Astrocyte of the spinal cord (primary cell): ENCODE measurements at regions not wholly inside any gene's neighbourhood (a gene's known extent, or its start where the extent isn't known, plus 50 kb on each side); places are given as distances from the start of the nearest gene placed in this dataset.

ENCODE experiments used
- DNase-seq: peaks from one replicate; pipeline ENCODE4 v3.0.0; 2011; ENCODE audit warnings: low read depth, low spot score
- H3K4me3 ChIP-seq: 2 replicates; pipeline ENCODE4 v1.5.1; 2011; ENCODE audit warnings: low read depth, mild to moderate bottlenecking, low read length, moderate library complexity
- CTCF ChIP-seq: IDR thresholded peaks from 2 replicates; pipeline ENCODE4 v1.5.1; 2012; ENCODE audit warnings: low read depth, mild to moderate bottlenecking, low read length, inconsistent platforms
- in situ Hi-C: cut with HindIII; loops from 2 replicates; pipeline ENCODE4 v1.10.0; 2017; ENCODE audit warnings: low sequenced_read_pairs

- no peak for DNase-seq
- H3K4me3 ChIP-seq: no peak overlapping the region
- in situ Hi-C loops: no loop called here
- TF ChIP-seq CTCF: no peak
Measured at GRCh38 chr12:127579446-127579845, 687.5 kb upstream of the TMEM132C start.

- in situ Hi-C loops: no loop called here
- no peak for TF ChIP-seq CTCF
- no peak for DNase-seq
- H3K4me3 ChIP-seq: no peak overlapping the region
Measured at GRCh38 chr12:127582074-127582473, 684.9 kb upstream of the TMEM132C start.

DNA sequence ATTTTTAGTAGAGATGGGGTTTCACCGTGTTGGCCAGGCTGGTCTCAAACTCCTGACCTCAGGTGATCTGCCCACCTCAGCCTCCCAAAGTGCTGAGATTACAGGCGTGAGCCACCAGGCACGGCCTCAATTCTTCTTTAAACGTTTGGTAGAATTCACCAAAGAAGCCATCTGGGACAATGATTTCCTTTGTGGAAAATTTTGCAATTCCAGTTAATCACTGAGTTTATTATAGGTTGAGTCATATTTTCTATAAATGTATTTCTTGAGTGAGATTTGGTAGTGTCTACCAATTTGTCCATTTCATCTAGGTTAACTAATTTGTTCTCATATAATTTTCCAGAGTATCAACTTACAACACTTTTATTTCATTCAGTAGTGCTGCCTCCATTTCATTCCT lies 683.9 kb upstream of the TMEM132C start:
- in situ Hi-C loops: no loop called here

GRCh38 chr12:127588249-127588648 lies 678.7 kb upstream of the TMEM132C start:
- peak; percentile 96 for DNase-seq
- in situ Hi-C loops: no loop called here
- no peak overlapping the region for H3K4me3 ChIP-seq
- TF ChIP-seq CTCF: no peak

More for the DNA sequence above, 683.9 kb upstream of the TMEM132C start:
- H3K4me3 ChIP-seq: no peak overlapping the region
- DNase-seq: no peak
- TF ChIP-seq CTCF: no peak

GRCh38 chr12:127589541-127589940 lies 677.4 kb upstream of the TMEM132C start:
- DNase-seq: no peak
- in situ Hi-C loops: no loop called here
- TF ChIP-seq CTCF: no peak
- H3K4me3 ChIP-seq: no peak overlapping the region

DNA sequence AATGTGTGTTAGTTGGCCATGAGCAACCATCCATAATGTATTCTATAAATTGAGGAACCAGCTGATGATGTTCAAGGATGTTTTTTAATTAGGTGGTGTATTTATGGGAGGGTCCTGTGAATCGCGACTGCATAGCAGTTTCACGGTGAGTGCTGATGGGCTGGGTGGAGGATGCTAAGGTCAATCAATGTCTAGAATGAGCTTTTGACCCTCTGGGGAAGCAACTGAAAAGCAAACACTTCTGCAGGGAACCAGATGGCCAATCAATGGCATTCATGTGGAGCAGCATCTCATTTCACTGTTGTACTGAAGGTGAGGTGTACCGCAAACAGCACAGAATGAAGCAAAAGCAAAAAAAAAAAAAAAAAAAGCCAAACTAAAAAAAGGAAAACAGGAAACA lies 676.1 kb upstream of the TMEM132C start:
- in situ Hi-C loops: no loop called here
- no peak overlapping the region for H3K4me3 ChIP-seq
- DNase-seq: no peak
- TF ChIP-seq CTCF: no peak

GRCh38 chr12:127592245-127592644 lies 674.7 kb upstream of the TMEM132C start:
- in situ Hi-C loops: no loop called here
- TF ChIP-seq CTCF: no peak
- H3K4me3 ChIP-seq: no peak overlapping the region
- no peak for DNase-seq
